ENCODE measurements at regions not wholly inside any gene's neighbourhood (a gene's known extent, or its start where the extent isn't known, plus 50 kb on each side); places are given as distances from the start of the nearest gene placed in this dataset.

DNA sequence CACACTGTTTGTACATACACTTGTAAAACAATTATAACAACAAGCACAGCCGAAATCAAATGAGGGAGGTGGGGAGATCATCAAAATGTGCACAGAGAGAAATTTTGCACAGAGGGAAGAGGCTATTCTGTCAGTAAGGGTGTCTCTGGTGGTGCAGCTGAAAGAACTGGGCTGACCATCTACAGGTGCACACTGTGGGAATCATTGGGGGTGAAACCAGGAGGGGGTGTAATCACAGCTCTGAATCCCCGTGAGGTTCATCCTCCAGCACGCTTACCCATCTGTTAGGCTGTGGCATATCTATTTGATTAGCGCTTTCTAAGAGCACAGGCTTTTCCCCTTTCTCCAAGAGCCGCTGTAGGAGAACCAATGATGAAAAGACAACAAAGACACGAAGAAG lies 389.9 kb upstream of the CDH20 start:
- TF ChIP-seq, protein P1, sequence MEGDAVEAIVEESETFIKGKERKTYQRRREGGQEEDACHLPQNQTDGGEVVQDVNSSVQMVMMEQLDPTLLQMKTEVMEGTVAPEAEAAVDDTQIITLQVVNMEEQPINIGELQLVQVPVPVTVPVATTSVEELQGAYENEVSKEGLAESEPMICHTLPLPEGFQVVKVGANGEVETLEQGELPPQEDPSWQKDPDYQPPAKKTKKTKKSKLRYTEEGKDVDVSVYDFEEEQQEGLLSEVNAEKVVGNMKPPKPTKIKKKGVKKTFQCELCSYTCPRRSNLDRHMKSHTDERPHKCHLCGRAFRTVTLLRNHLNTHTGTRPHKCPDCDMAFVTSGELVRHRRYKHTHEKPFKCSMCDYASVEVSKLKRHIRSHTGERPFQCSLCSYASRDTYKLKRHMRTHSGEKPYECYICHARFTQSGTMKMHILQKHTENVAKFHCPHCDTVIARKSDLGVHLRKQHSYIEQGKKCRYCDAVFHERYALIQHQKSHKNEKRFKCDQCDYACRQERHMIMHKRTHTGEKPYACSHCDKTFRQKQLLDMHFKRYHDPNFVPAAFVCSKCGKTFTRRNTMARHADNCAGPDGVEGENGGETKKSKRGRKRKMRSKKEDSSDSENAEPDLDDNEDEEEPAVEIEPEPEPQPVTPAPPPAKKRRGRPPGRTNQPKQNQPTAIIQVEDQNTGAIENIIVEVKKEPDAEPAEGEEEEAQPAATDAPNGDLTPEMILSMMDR (IDR thresholded peaks at IDR 0.05) = no peak
- peaks cover 0 to 2% (median 0%) of the 10 kb centered on the region in 3 donors for H3K27me3 Mint-ChIP-seq (ENCODE audit: low read depth in 3 of 3)
- Histone ChIP-seq H3K4me2 (replicated peaks; ENCODE audit: extremely low read depth, low read length, poor library complexity, severe bottlenecking) (no peak overlapping the region), H3K4me3 (replicated peaks in 1 of 3; ENCODE audit: low read depth in 2 of 3, low read length in 3 of 3) (no peak overlapping the region), H3K9ac (ENCODE audit: insufficient read depth, low read length, poor library complexity, severe bottlenecking) (no peak overlapping the region), H4K20me1 (ENCODE audit: insufficient read depth, low read length) (no peaks in the 10 kb centered on the region), H3K36me3 (replicated peaks in 1 of 2; ENCODE audit: control insufficient read depth in 1 of 2, insufficient read depth in 2 of 2, low read length in 2 of 2) (no peaks in the 10 kb centered on the region), H3K9me3 (replicated peaks in 1 of 2; ENCODE audit: control insufficient read depth in 1 of 2, insufficient read depth in 1 of 2, low read length in 2 of 2) (peaks cover 0 to 4% of the 10 kb centered on the region in 2 donors), H2AFZ (ENCODE audit: insufficient read depth, low read depth, low read length, poor library complexity, severe bottlenecking) (no peak overlapping the region), H3K27ac (ENCODE audit: low read depth in 1 of 2, low read length in 2 of 2) (no peak overlapping the region), H3K27me3 (ENCODE audit: control insufficient read depth in 2 of 2, insufficient read depth in 2 of 2, low read length in 2 of 2) (no peaks in the 10 kb centered on the region), H3K79me2 (ENCODE audit: insufficient read depth, low read length) (no peaks in the 10 kb centered on the region), H3K4me1 (ENCODE audit: control insufficient read depth in 1 of 2, insufficient read depth in 2 of 2, low read length in 2 of 2) (no peaks in the 10 kb centered on the region)
- no peak overlapping the region for H3K4me3 Mint-ChIP-seq
- H3K27ac Mint-ChIP-seq = no peak overlapping the region
- DNase-seq = no peak
- no peaks in the 10 kb centered on the region for H3K36me3 Mint-ChIP-seq
- 90% methylated on average over 3 of the region's 6 CpGs for WGBS (ENCODE audit: insufficient coverage)
- H3K4me1 Mint-ChIP-seq = no peaks in the 10 kb centered on the region
- peaks cover 0 to 3% (median 0%) of the 10 kb centered on the region in 7 donors for H3K9me3 Mint-ChIP-seq
- intact Hi-C loops (cut with micrococcal nuclease) = no loop called here

DNA sequence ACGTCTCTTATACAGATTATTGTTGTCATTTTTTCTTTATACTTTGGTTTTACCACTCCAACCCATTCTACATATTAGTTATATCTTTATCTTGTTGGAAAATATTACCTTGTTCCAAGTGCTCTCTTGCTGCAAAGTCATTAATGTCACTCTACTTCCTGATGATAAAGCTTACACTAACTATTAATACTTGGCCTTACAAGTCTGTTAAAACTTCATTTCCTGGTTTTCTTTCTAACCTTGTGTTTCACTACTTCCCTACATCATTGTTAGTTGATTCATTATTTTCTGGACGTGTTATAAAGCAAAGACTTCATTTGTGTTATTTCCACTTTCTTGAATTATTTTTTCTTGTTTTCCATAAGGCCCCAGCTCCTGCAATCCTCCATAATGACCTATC lies 382.6 kb upstream of the CDH20 start:
- no peak overlapping the region for H3K4me3 ChIP-seq (replicated peaks in 1 of 3; ENCODE audit: low read depth in 2 of 3, low read length in 3 of 3)
- no peak overlapping the region for H3K4me2 ChIP-seq (replicated peaks; ENCODE audit: extremely low read depth, low read length, poor library complexity, severe bottlenecking)
- H3K36me3 ChIP-seq (replicated peaks in 1 of 2; ENCODE audit: control insufficient read depth in 1 of 2, insufficient read depth in 2 of 2, low read length in 2 of 2) = no peaks in the 10 kb centered on the region
- no peak overlapping the region for H3K4me3 Mint-ChIP-seq
- no peaks in the 10 kb centered on the region for H3K4me1 Mint-ChIP-seq
- H3K27ac Mint-ChIP-seq = no peak overlapping the region
- no CpG with 5 or more reads among the region's 2 CpGs for WGBS (ENCODE audit: insufficient coverage)
- no peaks in the 10 kb centered on the region for H3K36me3 Mint-ChIP-seq
- peaks cover 0 to 2% (median 0%) of the 10 kb centered on the region in 3 donors for H3K27me3 Mint-ChIP-seq (ENCODE audit: low read depth in 3 of 3)
- peaks cover 0 to 4% of the 10 kb centered on the region in 2 donors for H3K9me3 ChIP-seq (replicated peaks in 1 of 2; ENCODE audit: control insufficient read depth in 1 of 2, insufficient read depth in 1 of 2, low read length in 2 of 2)
- no peaks in the 10 kb centered on the region for H4K20me1 ChIP-seq (ENCODE audit: insufficient read depth, low read length)
- no peak for DNase-seq
- H3K9ac ChIP-seq (ENCODE audit: insufficient read depth, low read length, poor library complexity, severe bottlenecking) = no peak overlapping the region
- H3K79me2 ChIP-seq (ENCODE audit: insufficient read depth, low read length) = no peaks in the 10 kb centered on the region
- TF ChIP-seq, protein P1 (IDR thresholded peaks at IDR 0.05) = no peak
- intact Hi-C loops (cut with micrococcal nuclease) = no loop called here
- H3K27ac ChIP-seq (ENCODE audit: low read depth in 1 of 2, low read length in 2 of 2) = no peak overlapping the region
- no peaks in the 10 kb centered on the region for H3K4me1 ChIP-seq (ENCODE audit: control insufficient read depth in 1 of 2, insufficient read depth in 2 of 2, low read length in 2 of 2)
- no peaks in the 10 kb centered on the region for H3K27me3 ChIP-seq (ENCODE audit: control insufficient read depth in 2 of 2, insufficient read depth in 2 of 2, low read length in 2 of 2)
- H3K9me3 Mint-ChIP-seq = peaks cover 0 to 9% (median 2%) of the 10 kb centered on the region in 7 donors
- no peak overlapping the region for H2AFZ ChIP-seq (ENCODE audit: insufficient read depth, low read depth, low read length, poor library complexity, severe bottlenecking)
